VCaP (cell line): ENCODE measurements at regions not wholly inside any gene's neighbourhood (a gene's known extent, or its start where the extent isn't known, plus 50 kb on each side); places are given as distances from the start of the nearest gene placed in this dataset.

ENCODE experiments used
- H3K27ac ChIP-seq: fragments of 450-650 bp; 2 replicates; pipeline ENCODE4 v1.5.1; 2017
- TF ChIP-seq, protein P1 (sequence below): fragments of 450-650 bp; conservative IDR thresholded peaks from 2 replicates; pipeline ENCODE4 v1.5.1; 2017; ENCODE audit warnings: mild to moderate bottlenecking, moderate library complexity

DNA sequence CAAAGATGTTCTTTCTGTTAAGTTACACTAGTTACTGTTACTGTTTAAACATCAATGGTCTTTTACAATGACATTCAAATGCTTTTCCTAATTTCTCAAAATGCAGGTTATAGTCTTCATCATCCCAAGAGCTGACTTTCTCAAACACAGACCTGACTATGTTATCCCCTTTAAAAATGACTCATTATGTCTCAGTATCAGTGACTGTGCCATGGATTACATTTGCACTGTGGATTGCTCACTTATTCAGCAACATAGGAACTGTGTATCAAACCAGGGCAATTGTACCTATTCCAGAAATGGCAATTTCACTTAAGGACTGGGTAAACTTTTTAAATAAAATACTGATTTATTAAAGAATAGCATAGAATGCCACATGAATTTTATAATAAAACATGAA is 630.2 kb upstream of the NOVA1 start:
- TF ChIP-seq, protein P1, sequence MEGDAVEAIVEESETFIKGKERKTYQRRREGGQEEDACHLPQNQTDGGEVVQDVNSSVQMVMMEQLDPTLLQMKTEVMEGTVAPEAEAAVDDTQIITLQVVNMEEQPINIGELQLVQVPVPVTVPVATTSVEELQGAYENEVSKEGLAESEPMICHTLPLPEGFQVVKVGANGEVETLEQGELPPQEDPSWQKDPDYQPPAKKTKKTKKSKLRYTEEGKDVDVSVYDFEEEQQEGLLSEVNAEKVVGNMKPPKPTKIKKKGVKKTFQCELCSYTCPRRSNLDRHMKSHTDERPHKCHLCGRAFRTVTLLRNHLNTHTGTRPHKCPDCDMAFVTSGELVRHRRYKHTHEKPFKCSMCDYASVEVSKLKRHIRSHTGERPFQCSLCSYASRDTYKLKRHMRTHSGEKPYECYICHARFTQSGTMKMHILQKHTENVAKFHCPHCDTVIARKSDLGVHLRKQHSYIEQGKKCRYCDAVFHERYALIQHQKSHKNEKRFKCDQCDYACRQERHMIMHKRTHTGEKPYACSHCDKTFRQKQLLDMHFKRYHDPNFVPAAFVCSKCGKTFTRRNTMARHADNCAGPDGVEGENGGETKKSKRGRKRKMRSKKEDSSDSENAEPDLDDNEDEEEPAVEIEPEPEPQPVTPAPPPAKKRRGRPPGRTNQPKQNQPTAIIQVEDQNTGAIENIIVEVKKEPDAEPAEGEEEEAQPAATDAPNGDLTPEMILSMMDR: no peak

GRCh38 chr14:27234331-27234730 is 636.5 kb upstream of the NOVA1 start:
- TF ChIP-seq, protein P1: no peak
- H3K27ac ChIP-seq: no peak overlapping the region

More for the DNA sequence above, 630.2 kb upstream of the NOVA1 start:
- no peak overlapping the region for H3K27ac ChIP-seq

GRCh38 chr14:27236601-27237000 is 638.8 kb upstream of the NOVA1 start:
- TF ChIP-seq, protein P1: no peak
- no peak overlapping the region for H3K27ac ChIP-seq

GRCh38 chr14:27242874-27243273 is 645.0 kb upstream of the NOVA1 start:
- TF ChIP-seq, protein P1: no peak
- no peak overlapping the region for H3K27ac ChIP-seq

DNA sequence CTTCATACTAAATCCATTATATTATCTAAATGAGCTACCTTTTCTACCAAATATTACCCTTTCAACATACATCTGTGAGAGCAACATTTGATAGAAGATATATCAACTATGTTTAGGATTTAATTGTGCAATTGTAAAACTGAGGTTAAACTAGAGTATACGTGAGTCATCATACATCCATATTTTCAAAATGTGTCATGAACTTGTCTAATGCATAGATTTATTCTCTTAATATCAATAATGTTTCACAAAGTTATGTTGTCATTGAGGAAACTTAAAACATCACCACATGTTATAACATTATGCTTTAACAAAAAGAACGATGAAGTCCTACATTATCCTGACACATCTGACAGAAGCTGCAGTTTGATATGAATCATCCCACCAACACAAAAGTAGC is 645.5 kb upstream of the NOVA1 start:
- TF ChIP-seq, protein P1: no peak
- no peak overlapping the region for H3K27ac ChIP-seq

DNA sequence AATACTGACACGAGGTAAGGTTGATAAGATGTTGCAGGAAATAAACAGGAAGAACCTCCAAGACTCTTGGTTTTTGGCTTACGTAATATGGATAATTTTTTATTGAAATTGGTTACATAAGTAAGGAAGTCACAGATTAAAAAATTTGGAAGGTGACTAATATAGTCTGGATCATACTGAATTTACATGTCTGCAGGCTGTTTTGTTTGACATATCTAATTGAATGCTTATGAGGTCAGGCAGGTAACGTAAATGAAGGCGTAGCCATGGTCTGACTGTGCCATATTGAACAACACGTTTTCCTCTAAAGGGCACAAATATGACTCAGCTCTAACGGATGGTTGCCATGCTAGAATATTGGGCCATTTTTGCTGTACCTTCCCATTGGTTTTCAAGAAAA is 648.1 kb upstream of the NOVA1 start:
- TF ChIP-seq, protein P1: no peak
- no peak overlapping the region for H3K27ac ChIP-seq

- TF ChIP-seq, protein P1: no peak
- H3K27ac ChIP-seq: no peak overlapping the region
Measured at GRCh38 chr14:27253966-27254365, 656.1 kb upstream of the NOVA1 start.

DNA sequence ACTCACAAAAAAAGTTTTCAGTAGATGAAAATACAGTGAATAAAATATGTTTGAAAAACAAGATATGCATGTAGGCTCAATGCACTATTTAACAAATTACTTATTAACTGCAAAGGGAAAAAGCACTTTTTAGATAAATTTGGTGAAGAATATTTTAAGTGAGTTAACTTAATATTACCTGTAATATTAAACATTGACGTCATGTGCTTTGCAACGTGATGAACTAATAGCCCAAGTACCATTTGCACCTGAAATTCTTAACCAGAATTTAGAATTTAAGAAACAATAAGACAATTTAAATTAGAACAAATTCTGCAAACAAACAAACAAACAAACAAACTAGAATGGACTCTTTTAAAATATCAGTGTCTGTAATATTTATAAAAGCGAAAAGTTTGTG is 659.0 kb upstream of the NOVA1 start:
- no peak overlapping the region for H3K27ac ChIP-seq
- TF ChIP-seq, protein P1: no peak
